ENCODE measurements at regions not wholly inside any gene's neighbourhood (a gene's known extent, or its start where the extent isn't known, plus 50 kb on each side); places are given as distances from the start of the nearest gene placed in this dataset.

DNA sequence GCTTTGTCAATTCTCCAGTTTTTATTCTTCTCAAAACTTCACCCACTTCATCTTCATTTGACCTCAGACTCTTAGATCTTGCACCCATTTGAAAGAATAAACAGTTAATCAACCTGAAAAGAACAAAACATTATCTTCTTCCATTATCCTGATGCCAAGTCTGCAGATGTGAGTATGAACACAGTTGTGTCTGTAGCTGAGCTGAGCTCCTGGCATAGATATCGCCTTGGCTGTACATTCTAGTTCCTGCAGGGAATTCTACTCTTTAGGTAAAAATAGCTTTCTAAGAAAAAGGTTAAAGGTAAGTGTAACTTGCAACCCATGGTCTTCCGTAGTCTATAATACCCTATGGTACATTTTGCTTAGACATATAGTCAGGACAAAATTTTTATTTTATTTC lies 169.7 kb downstream of the KCNA5 start:
- H3K27me3 Mint-ChIP-seq (ENCODE audit: low read depth) = no peaks in the 10 kb centered on the region
- no peak for DNase-seq (ENCODE audit: low spot score)
- H3K36me3 Mint-ChIP-seq (ENCODE audit: low read depth) = no peaks in the 10 kb centered on the region
- no peaks in the 10 kb centered on the region for H3K4me1 Mint-ChIP-seq (ENCODE audit: low read depth)
- no peaks in the 10 kb centered on the region for H3K9me3 Mint-ChIP-seq
- no peak overlapping the region for H3K27ac Mint-ChIP-seq
- H3K4me3 Mint-ChIP-seq = no peak overlapping the region

DNA sequence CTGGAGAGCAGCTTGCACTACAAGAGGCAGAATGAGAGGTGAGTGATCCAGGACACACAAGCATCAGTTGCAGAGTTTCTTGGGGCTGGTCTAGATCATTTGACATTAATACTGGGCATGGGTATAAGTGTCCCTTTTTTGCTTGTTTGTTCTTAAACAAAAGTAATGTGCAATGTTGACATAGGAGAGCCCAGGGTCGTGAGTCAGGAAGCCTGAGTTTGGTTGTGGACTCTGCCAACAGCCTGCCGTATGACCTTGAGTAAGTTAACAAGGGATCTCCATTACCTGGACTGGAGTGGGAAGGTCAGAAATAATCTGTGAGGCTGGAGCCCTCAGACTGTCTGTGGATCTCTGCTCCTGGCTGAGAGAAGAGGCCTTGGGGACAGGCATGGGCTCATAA lies 170.3 kb downstream of the KCNA5 start:
- Mint-ChIP-seq H3K4me3 (no peak overlapping the region), H3K36me3 (ENCODE audit: low read depth) (no peaks in the 10 kb centered on the region), H3K27me3 (ENCODE audit: low read depth) (no peaks in the 10 kb centered on the region), H3K27ac (no peak overlapping the region), H3K9me3 (no peaks in the 10 kb centered on the region), H3K4me1 (ENCODE audit: low read depth) (no peaks in the 10 kb centered on the region)
- no peak for DNase-seq (ENCODE audit: low spot score)

DNA sequence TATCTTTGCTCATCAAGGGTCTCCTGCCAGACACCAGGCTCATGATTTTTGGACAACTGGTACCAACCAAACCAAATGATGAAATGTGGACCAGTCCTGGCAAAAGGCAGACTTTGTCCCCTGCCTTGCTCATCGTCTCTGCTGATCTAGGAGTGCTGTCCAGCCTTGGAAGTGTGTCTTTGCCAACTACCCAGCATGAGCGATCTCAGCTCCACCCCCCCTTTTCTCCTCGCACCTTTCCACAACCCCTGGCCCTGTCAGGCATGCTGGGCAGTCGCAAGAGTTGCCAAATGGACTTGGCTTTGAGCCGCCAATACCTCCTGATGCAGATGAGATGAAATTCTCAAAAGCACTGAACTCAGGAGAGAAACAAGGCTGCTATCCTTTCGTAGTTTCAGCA lies 174.3 kb downstream of the KCNA5 start:
- no peak overlapping the region for H3K27ac Mint-ChIP-seq

DNA sequence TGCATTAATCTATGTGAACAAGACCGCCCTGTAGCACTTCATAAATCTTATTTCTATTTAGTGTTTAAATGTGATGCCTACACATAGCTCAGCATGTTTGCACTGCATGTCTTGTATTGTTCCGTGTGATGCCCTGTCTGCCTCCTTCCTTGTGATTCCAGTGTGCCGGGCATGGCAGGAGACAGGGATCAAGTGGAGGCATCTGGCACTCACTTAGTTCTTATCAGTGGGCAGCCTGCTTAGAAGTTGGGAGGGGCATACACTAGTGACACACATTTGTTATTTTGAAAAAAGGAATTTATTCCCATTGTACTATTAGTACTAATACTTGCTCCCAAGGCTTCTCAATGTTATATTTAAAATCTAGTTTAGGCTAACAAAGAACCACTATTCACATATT lies 176.4 kb downstream of the KCNA5 start:
- Mint-ChIP-seq H3K4me1 (ENCODE audit: low read depth) (peaks cover 6% of the 10 kb centered on the region), H3K27ac (no peak overlapping the region)

More for the DNA sequence above, 174.3 kb downstream of the KCNA5 start:
- Mint-ChIP-seq H3K4me1 (ENCODE audit: low read depth) (peaks cover 6% of the 10 kb centered on the region), H3K4me3 (no peak overlapping the region), H3K27me3 (ENCODE audit: low read depth) (peaks cover 2% of the 10 kb centered on the region), H3K9me3 (no peaks in the 10 kb centered on the region), H3K36me3 (ENCODE audit: low read depth) (no peaks in the 10 kb centered on the region)
- no peak for DNase-seq (ENCODE audit: low spot score)

DNA sequence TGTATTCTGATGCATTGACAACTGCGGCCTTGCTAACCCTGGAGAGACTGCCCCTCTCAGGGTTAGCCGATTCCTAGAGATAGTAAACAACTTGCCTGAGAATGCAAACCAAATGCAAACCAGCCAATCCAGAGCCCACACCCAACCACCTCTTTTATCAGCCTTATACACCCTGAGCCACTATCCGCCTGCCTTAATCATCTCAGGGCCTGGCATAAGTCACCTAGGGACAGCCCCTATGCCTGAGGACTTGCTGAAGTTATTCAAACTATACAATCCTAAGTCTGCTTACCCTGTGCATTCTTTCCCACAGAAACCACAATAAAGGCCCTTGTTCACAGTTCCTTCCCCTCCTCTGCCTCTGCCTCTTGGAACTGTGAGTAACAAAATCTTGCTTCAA lies 177.2 kb downstream of the KCNA5 start:
- Mint-ChIP-seq H3K4me1 (ENCODE audit: low read depth) (peaks cover 6% of the 10 kb centered on the region), H3K9me3 (no peaks in the 10 kb centered on the region), H3K4me3 (no peak overlapping the region), H3K27me3 (ENCODE audit: low read depth) (peaks cover 2% of the 10 kb centered on the region), H3K36me3 (ENCODE audit: low read depth) (no peaks in the 10 kb centered on the region), H3K27ac (no peak overlapping the region)
- DNase-seq (ENCODE audit: low spot score) = peak; percentile 15

More for the DNA sequence above, 176.4 kb downstream of the KCNA5 start:
- H3K4me3 Mint-ChIP-seq = no peak overlapping the region
- H3K9me3 Mint-ChIP-seq = no peaks in the 10 kb centered on the region
- H3K36me3 Mint-ChIP-seq (ENCODE audit: low read depth) = no peaks in the 10 kb centered on the region
- DNase-seq (ENCODE audit: low spot score) = no peak
- peaks cover 2% of the 10 kb centered on the region for H3K27me3 Mint-ChIP-seq (ENCODE audit: low read depth)

- no peak for DNase-seq (ENCODE audit: low spot score)
- no peak overlapping the region for H3K4me3 Mint-ChIP-seq
- H3K36me3 Mint-ChIP-seq (ENCODE audit: low read depth) = no peaks in the 10 kb centered on the region
- H3K27me3 Mint-ChIP-seq (ENCODE audit: low read depth) = peaks cover 2% of the 10 kb centered on the region
- H3K4me1 Mint-ChIP-seq (ENCODE audit: low read depth) = peaks cover 6% of the 10 kb centered on the region
- no peak overlapping the region for H3K27ac Mint-ChIP-seq
- no peaks in the 10 kb centered on the region for H3K9me3 Mint-ChIP-seq
Measured at GRCh38 chr12:5222011-5222461, 178.4 kb downstream of the KCNA5 start.

DNA sequence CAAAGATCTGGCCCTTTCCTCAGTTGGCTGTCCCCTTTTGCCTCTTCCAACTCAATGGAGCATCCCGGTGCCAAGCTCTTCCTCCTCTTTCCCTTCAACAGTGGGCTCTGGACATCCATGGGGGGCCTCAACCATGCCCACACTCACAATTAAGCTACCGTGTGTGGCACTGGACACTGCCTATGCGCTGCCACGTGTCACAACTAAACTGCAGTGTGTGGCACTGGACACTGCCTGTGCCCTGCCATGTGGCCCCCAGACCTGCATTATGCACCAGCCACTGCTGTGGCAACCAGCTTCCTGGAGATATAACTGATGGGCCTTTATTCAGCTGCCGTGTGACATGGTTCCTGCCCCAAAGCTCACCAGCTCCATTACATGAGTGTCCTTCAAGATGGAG lies 179.1 kb downstream of the KCNA5 start:
- Mint-ChIP-seq H3K4me1 (ENCODE audit: low read depth) (peaks cover 6% of the 10 kb centered on the region), H3K36me3 (ENCODE audit: low read depth) (no peaks in the 10 kb centered on the region), H3K27ac (no peak overlapping the region), H3K9me3 (no peaks in the 10 kb centered on the region), H3K27me3 (ENCODE audit: low read depth) (peaks cover 2% of the 10 kb centered on the region), H3K4me3 (no peak overlapping the region)
- DNase-seq (ENCODE audit: low spot score) = no peak

GRCh38 chr12:5223881-5224280 lies 180.2 kb downstream of the KCNA5 start:
- peaks cover 2% of the 10 kb centered on the region for H3K27me3 Mint-ChIP-seq (ENCODE audit: low read depth)
- H3K4me3 Mint-ChIP-seq = no peak overlapping the region
- H3K4me1 Mint-ChIP-seq (ENCODE audit: low read depth) = peaks cover 6% of the 10 kb centered on the region
- DNase-seq (ENCODE audit: low spot score) = no peak
- H3K36me3 Mint-ChIP-seq (ENCODE audit: low read depth) = no peaks in the 10 kb centered on the region
- no peak overlapping the region for H3K27ac Mint-ChIP-seq
- no peaks in the 10 kb centered on the region for H3K9me3 Mint-ChIP-seq

- Mint-ChIP-seq H3K4me1 (ENCODE audit: low read depth) (no peaks in the 10 kb centered on the region), H3K9me3 (no peaks in the 10 kb centered on the region), H3K27me3 (ENCODE audit: low read depth) (no peaks in the 10 kb centered on the region), H3K4me3 (no peak overlapping the region), H3K27ac (no peak overlapping the region), H3K36me3 (ENCODE audit: low read depth) (no peaks in the 10 kb centered on the region)
- no peak for DNase-seq (ENCODE audit: low spot score)
Measured at GRCh38 chr12:5226581-5226980, 182.9 kb downstream of the KCNA5 start.

GRCh38 chr12:5227708-5228373 lies 184.2 kb downstream of the KCNA5 start:
- Mint-ChIP-seq H3K9me3 (no peaks in the 10 kb centered on the region), H3K4me3 (no peak overlapping the region), H3K36me3 (ENCODE audit: low read depth) (no peaks in the 10 kb centered on the region), H3K27me3 (ENCODE audit: low read depth) (no peaks in the 10 kb centered on the region), H3K4me1 (ENCODE audit: low read depth) (no peaks in the 10 kb centered on the region), H3K27ac (no peak overlapping the region)
- no peak for DNase-seq (ENCODE audit: low spot score)

DNA sequence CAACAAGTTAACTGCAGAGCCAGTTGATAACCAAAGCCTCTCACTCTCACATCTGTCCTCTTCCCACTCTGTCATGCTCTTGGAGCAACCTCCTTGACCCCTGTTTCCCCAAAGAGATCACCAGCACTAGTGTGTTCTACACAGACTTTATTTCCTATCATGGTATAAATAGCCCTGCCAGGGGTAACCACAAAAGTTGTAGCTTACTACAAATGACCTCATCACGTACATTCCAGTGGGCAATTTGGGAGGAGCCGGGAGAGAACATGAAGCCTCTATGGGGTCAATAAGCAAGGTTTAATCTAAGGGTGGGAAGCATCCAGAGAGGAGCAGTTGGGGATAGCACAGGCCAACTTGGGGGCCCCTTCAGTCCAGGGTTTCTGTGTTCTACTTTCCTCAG lies 186.5 kb downstream of the KCNA5 start:
- Mint-ChIP-seq H3K9me3 (no peaks in the 10 kb centered on the region), H3K36me3 (ENCODE audit: low read depth) (no peaks in the 10 kb centered on the region), H3K4me3 (no peak overlapping the region), H3K4me1 (ENCODE audit: low read depth) (no peaks in the 10 kb centered on the region), H3K27ac (no peak overlapping the region), H3K27me3 (ENCODE audit: low read depth) (no peaks in the 10 kb centered on the region)
- DNase-seq (ENCODE audit: low spot score) = no peak

DNA sequence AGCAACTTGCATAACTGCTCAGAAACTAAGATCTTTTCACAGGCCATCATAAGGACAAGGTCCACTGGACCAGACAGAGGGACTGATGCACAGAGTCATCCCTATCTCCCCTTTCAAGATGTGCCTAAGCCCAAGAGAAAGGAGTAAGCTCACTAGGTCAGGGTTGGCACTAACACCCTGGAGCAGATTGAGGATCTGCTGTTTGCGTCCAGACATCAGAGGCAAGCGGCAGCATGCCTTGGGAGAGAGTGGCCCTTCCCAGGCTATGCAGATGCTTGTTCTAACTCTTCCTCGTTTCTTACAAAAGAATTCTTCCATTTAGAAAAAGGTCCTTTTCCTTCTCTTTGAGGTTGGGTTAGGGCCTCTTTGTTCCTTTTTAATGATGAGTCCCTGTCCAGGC lies 187.2 kb downstream of the KCNA5 start:
- Mint-ChIP-seq H3K4me1 (ENCODE audit: low read depth) (no peaks in the 10 kb centered on the region), H3K27ac (no peak overlapping the region), H3K36me3 (ENCODE audit: low read depth) (no peaks in the 10 kb centered on the region), H3K27me3 (ENCODE audit: low read depth) (no peaks in the 10 kb centered on the region), H3K4me3 (no peak overlapping the region), H3K9me3 (no peaks in the 10 kb centered on the region)
- no peak for DNase-seq (ENCODE audit: low spot score)

DNA sequence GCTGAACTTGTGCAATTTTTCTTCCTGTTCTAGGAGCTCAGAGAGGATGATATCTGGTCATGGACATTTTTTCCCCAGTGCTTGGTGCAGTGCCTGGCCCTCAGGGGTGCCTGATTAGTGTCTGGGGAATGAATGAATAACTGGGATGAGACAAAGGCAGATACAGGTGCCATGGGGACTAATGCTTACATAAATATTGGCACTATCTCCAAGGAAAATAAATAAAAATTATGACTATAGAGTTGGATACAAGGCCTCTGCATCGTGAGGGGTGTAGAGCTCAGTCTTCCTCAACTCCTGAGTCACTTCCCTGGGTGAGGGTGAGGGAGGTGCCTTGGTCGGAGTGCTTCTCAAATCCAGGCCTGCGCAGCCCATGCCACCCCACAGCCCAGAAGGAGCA lies 188.6 kb downstream of the KCNA5 start:
- Mint-ChIP-seq H3K27ac (no peak overlapping the region), H3K4me1 (ENCODE audit: low read depth) (no peaks in the 10 kb centered on the region), H3K4me3 (no peak overlapping the region), H3K36me3 (ENCODE audit: low read depth) (no peaks in the 10 kb centered on the region), H3K27me3 (ENCODE audit: low read depth) (no peaks in the 10 kb centered on the region), H3K9me3 (no peaks in the 10 kb centered on the region)
- no peak for DNase-seq (ENCODE audit: low spot score)

DNA sequence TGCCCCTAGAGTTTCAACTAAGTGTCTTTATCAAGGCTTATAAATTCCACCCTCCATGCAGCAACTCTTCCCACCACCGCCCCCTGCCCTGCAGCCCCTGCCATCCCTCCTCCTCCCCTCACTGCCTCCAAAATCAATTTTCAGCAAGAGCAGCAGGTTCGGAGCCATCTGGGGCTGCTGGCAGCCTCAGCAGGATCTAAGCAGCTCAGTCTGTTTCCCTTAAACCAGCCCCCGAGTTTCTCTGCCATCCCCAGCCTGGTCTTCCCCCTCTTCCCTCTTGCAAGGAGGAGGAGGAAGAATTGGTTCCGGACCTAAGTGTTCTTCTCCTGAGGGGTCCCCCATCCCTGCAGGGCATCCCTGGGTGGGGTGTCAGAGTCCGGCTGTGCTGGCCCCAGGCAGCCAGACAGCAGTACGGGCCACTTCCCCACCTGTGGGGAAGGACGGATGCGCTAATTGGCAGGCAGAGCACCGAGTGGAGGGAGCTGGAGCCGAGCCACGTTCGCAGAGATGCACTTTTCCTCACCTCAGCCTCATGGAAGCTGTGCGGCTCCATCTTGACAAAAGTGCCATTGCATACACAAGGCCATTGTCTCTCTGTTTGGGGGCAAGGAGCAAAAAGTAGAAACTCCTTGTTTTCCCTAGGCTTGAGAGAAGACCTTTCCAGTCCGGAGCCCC lies 189.3 kb downstream of the KCNA5 start:
- no peaks in the 10 kb centered on the region for H3K36me3 Mint-ChIP-seq (ENCODE audit: low read depth)
- no peaks in the 10 kb centered on the region for H3K27me3 Mint-ChIP-seq (ENCODE audit: low read depth)
- H3K4me3 Mint-ChIP-seq = no peak overlapping the region
- no peak overlapping the region for H3K27ac Mint-ChIP-seq
- H3K9me3 Mint-ChIP-seq = no peaks in the 10 kb centered on the region
- no peaks in the 10 kb centered on the region for H3K4me1 Mint-ChIP-seq (ENCODE audit: low read depth)
- DNase-seq (ENCODE audit: low spot score) = no peak

Data from T-helper 2 cell treated with Interferon-gamma antibody and Interleukin-4, amounts not matched to agents 5 μg/mL and 100 μg/mL, for 36 hours (primary cell).